BE2C (cell line): ENCODE measurements at regions not wholly inside any gene's neighbourhood (a gene's known extent, or its start where the extent isn't known, plus 50 kb on each side); places are given as distances from the start of the nearest gene placed in this dataset.

Experiments used
- DNase-seq: peaks from one replicate; pipeline ENCODE4 v3.0.0-alpha.2; 2020
- H3K27me3 ChIP-seq: fragments of 250-450 bp; sonication (Bioruptor Pico); 2 replicates; pipeline ENCODE4 v1.5.1; 2020; ENCODE audit warnings: mild to moderate bottlenecking
- H3K36me3 ChIP-seq: fragments of 250-450 bp; sonication (Bioruptor Pico); 2 replicates; pipeline ENCODE4 v1.5.1; 2020; ENCODE audit warnings: mild to moderate bottlenecking
- H3K4me1 ChIP-seq: fragments of 250-450 bp; sonication (Bioruptor Pico); 2 replicates; pipeline ENCODE4 v1.5.1; 2020
- H3K4me3 ChIP-seq: 2 replicates; pipeline ENCODE4 v1.5.1; 2011; ENCODE audit warnings: low read depth, low read length
- H3K9me3 ChIP-seq: fragments of 250-450 bp; sonication (Bioruptor Pico); 2 replicates; pipeline ENCODE4 v1.5.1; 2020
- CTCF ChIP-seq: IDR thresholded peaks from 2 replicates; pipeline ENCODE4 v1.5.1; 2012; ENCODE audit warnings: mild to moderate bottlenecking, low read depth, low read length

- no peaks in the 10 kb centered on the region for H3K4me1 ChIP-seq
- DNase-seq: no peak
- H3K36me3 ChIP-seq: no peaks in the 10 kb centered on the region
- no peaks in the 10 kb centered on the region for H3K27me3 ChIP-seq
- no peak overlapping the region for H3K4me3 ChIP-seq
- no peaks in the 10 kb centered on the region for H3K9me3 ChIP-seq
- TF ChIP-seq CTCF: no peak
Measured at GRCh38 chr16:86064431-86065250, 165.7 kb downstream of the IRF8 start.

GRCh38 chr16:86065711-86066110 is 166.7 kb downstream of the IRF8 start:
- TF ChIP-seq CTCF: no peak
- H3K4me1 ChIP-seq: no peaks in the 10 kb centered on the region
- no peak overlapping the region for H3K4me3 ChIP-seq
- no peaks in the 10 kb centered on the region for H3K36me3 ChIP-seq
- DNase-seq: no peak
- no peaks in the 10 kb centered on the region for H3K9me3 ChIP-seq
- no peaks in the 10 kb centered on the region for H3K27me3 ChIP-seq

- no peaks in the 10 kb centered on the region for H3K4me1 ChIP-seq
- no peak for TF ChIP-seq CTCF
- no peaks in the 10 kb centered on the region for H3K9me3 ChIP-seq
- no peak for DNase-seq
- H3K4me3 ChIP-seq: no peak overlapping the region
- H3K27me3 ChIP-seq: no peaks in the 10 kb centered on the region
- H3K36me3 ChIP-seq: no peaks in the 10 kb centered on the region
Measured at GRCh38 chr16:86066811-86067210, 167.8 kb downstream of the IRF8 start.

- Histone ChIP-seq H3K9me3 (no peaks in the 10 kb centered on the region), H3K4me3 (no peak overlapping the region), H3K27me3 (no peaks in the 10 kb centered on the region), H3K4me1 (no peaks in the 10 kb centered on the region), H3K36me3 (no peaks in the 10 kb centered on the region)
- no peak for TF ChIP-seq CTCF
- no peak for DNase-seq
Measured at GRCh38 chr16:86067516-86067915, 168.6 kb downstream of the IRF8 start.

GRCh38 chr16:86067936-86068335 is 169.0 kb downstream of the IRF8 start:
- Histone ChIP-seq H3K4me1 (no peaks in the 10 kb centered on the region), H3K27me3 (no peaks in the 10 kb centered on the region), H3K9me3 (no peaks in the 10 kb centered on the region), H3K4me3 (no peak overlapping the region), H3K36me3 (no peaks in the 10 kb centered on the region)
- DNase-seq: no peak
- TF ChIP-seq CTCF: no peak

GRCh38 chr16:86068722-86069121 is 169.8 kb downstream of the IRF8 start:
- no peak for DNase-seq
- Histone ChIP-seq H3K27me3 (no peaks in the 10 kb centered on the region), H3K36me3 (no peaks in the 10 kb centered on the region), H3K4me3 (no peak overlapping the region), H3K9me3 (no peaks in the 10 kb centered on the region), H3K4me1 (no peaks in the 10 kb centered on the region)
- no peak for TF ChIP-seq CTCF
